Testis (tissue), 2 donors: ENCODE measurements at regions not wholly inside any gene's neighbourhood (a gene's known extent, or its start where the extent isn't known, plus 50 kb on each side); places are given as distances from the start of the nearest gene placed in this dataset.

ENCODE experiments used
- DNase-seq: peaks from one replicate; pipeline ENCODE4 v3.0.0-alpha.2; 2019
- H3K27ac ChIP-seq, 2 donors: fragments of 200-600 bp; sonication (generic); one replicate each; pipeline ENCODE4 v1.5.1; 2019
- H3K27me3 ChIP-seq: fragments of 200-600 bp; sonication (generic); one replicate; pipeline ENCODE4 v1.5.1; 2019
- H3K36me3 ChIP-seq: fragments of 200-600 bp; sonication (generic); one replicate; pipeline ENCODE4 v1.5.1; 2017; ENCODE audit warnings: low read depth; ENCODE audit errors: missing control alignments
- H3K4me1 ChIP-seq: fragments of 200-600 bp; sonication (generic); one replicate; pipeline ENCODE4 v1.5.1; 2019
- H3K4me3 ChIP-seq, 2 donors: fragments of 200-600 bp; sonication (generic); one replicate each; pipeline ENCODE4 v1.5.1; 2017 to 2019
- H3K9me3 ChIP-seq: fragments of 200-600 bp; sonication (generic); one replicate; pipeline ENCODE4 v1.5.1; 2017
- CTCF ChIP-seq, 3 experiments: fragments of 450-650 bp in 2 of 3; fragments of 200-600 bp in 1 of 3; sonication (generic) in 1 of 3; IDR thresholded peaks; one replicate each; pipeline ENCODE4 v1.5.1; 2016 to 2019; ENCODE audit warnings: antibody characterized with exemption in 3 of 3, mild to moderate bottlenecking in 2 of 3, moderate library complexity in 1 of 3
- POLR2A ChIP-seq: fragments of 450-650 bp; IDR thresholded peaks from one replicate; pipeline ENCODE4 v1.6.1; 2017; ENCODE audit warnings: antibody characterized with exemption, mild to moderate bottlenecking, moderate library complexity
- WGBS, 2 donors: methylation state at CpG; one replicate each; pipeline ENCODE4 v1.1.5; 2018; 5-methylcytosine and 5-hydroxymethylcytosine counted together
- intact Hi-C: fragments of 100-400 bp; cut with DNase I; formaldehyde crosslinking; loops from one replicate; pipeline ENCODE4 v1.15.1; 2023; ENCODE audit warnings: low total_unique reads

GRCh38 chr14:89022274-89022673, 197.8 kb downstream of the TTC8 start:
- TF ChIP-seq POLR2A (no peak), CTCF (IDR thresholded peaks at IDR 0.05) (no peak)
- no peaks in the 10 kb centered on the region for H3K36me3 ChIP-seq
- no peak overlapping the region for H3K4me3 ChIP-seq
- peaks cover 4% of the 10 kb centered on the region for H3K4me1 ChIP-seq
- H3K9me3 ChIP-seq, result no peaks in the 10 kb centered on the region
- H3K27ac ChIP-seq, result no peak overlapping the region
- H3K27me3 ChIP-seq, result no peaks in the 10 kb centered on the region
- intact Hi-C loops, result no loop called here
- no peak for DNase-seq
- WGBS, 2 donors, result 86 to 98% methylated on average over 4 of the region's 4 CpGs

- DNase-seq, result no peak
- TF ChIP-seq CTCF (IDR thresholded peaks at IDR 0.05), result no peak
- no peak for TF ChIP-seq POLR2A
- H3K4me3 ChIP-seq, result no peak overlapping the region
- WGBS, 2 donors, result 88 to 93% methylated on average over 4 of the region's 4 CpGs
- H3K27me3 ChIP-seq, result no peaks in the 10 kb centered on the region
- intact Hi-C loops, result no loop called here
- H3K4me1 ChIP-seq, result peaks cover 4% of the 10 kb centered on the region
- H3K27ac ChIP-seq, result no peak overlapping the region
- no peaks in the 10 kb centered on the region for H3K9me3 ChIP-seq
- no peaks in the 10 kb centered on the region for H3K36me3 ChIP-seq
Measured at GRCh38 chr14:89024691-89025090, 200.2 kb downstream of the TTC8 start.

GRCh38 chr14:89025561-89026236, 201.2 kb downstream of the TTC8 start:
- 43 to 47% methylated on average over 15 of the region's 15 CpGs for WGBS, 2 donors
- no peak for TF ChIP-seq POLR2A
- TF ChIP-seq CTCF (IDR thresholded peaks at IDR 0.05), result no peak
- H3K4me1 ChIP-seq, result peaks cover 4% of the 10 kb centered on the region
- intact Hi-C loops, result no loop called here
- no peaks in the 10 kb centered on the region for H3K9me3 ChIP-seq
- no peak overlapping the region for H3K4me3 ChIP-seq
- H3K27me3 ChIP-seq, result no peaks in the 10 kb centered on the region
- no peak for DNase-seq
- no peak overlapping the region for H3K27ac ChIP-seq
- H3K36me3 ChIP-seq, result no peaks in the 10 kb centered on the region

- intact Hi-C loops, result no loop called here
- no peaks in the 10 kb centered on the region for H3K9me3 ChIP-seq
- TF ChIP-seq CTCF (IDR thresholded peaks at IDR 0.05), result peak; percentile 75 to 95 (median 89)
- no peak for TF ChIP-seq POLR2A
- no peaks in the 10 kb centered on the region for H3K36me3 ChIP-seq
- H3K4me3 ChIP-seq, result peak overlapping the region; percentile 49 to 61
- peaks cover 4% of the 10 kb centered on the region for H3K4me1 ChIP-seq
- no peaks in the 10 kb centered on the region for H3K27me3 ChIP-seq
- no peak overlapping the region for H3K27ac ChIP-seq
- WGBS, 2 donors, result 0 to 2% methylated on average over 20 to 58 of the region's 68 CpGs
- peak; percentile 54 for DNase-seq
Measured at GRCh38 chr14:89027097-89027740, 202.8 kb downstream of the TTC8 start.
